ENCODE measurements at regions not wholly inside any gene's neighbourhood (a gene's known extent, or its start where the extent isn't known, plus 50 kb on each side); places are given as distances from the start of the nearest gene placed in this dataset.
"Not testable (repeated sequence)": the region's sequence is repeated elsewhere in the genome, so short reads cannot be mapped to it uniquely, and the experiment has no call there.

- DNase-seq: not testable (repeated sequence)
These were observed 84.7 kb downstream of the METTL2B start for GRCh38 chr7:128561116-128561722.

- DNase-seq: not testable (repeated sequence)
These were observed 86.2 kb downstream of the METTL2B start for GRCh38 chr7:128562795-128563194.

GRCh38 chr7:128564123-128564700 is 87.7 kb downstream of the METTL2B start:
- DNase-seq: not testable (repeated sequence)

GRCh38 chr7:128564932-128565864 is 88.7 kb downstream of the METTL2B start:
- DNase-seq: not testable (repeated sequence)

- not testable (repeated sequence) for DNase-seq
These were observed 96.8 kb upstream of the GARIN1A start for GRCh38 chr7:128575277-128575676.

- not testable (repeated sequence) for DNase-seq
These were observed 95.1 kb upstream of the GARIN1A start for GRCh38 chr7:128576953-128577352.

- DNase-seq: not testable (repeated sequence)
These were observed 92.2 kb upstream of the GARIN1A start for GRCh38 chr7:128579843-128580242.

- DNase-seq: not testable (repeated sequence)
These were observed 91.0 kb upstream of the GARIN1A start for GRCh38 chr7:128581100-128581499.

- DNase-seq: not testable (repeated sequence)
These were observed 90.1 kb upstream of the GARIN1A start for GRCh38 chr7:128581825-128582561.

GRCh38 chr7:128586715-128587114 is 85.4 kb upstream of the GARIN1A start:
- DNase-seq: not testable (repeated sequence)

GRCh38 chr7:128591705-128592104 is 80.4 kb upstream of the GARIN1A start:
- no peak for DNase-seq

GRCh38 chr7:128592209-128592608 is 79.9 kb upstream of the GARIN1A start:
- DNase-seq: not testable (repeated sequence)

GRCh38 chr7:128594061-128594460 is 78.0 kb upstream of the GARIN1A start:
- not testable (repeated sequence) for DNase-seq

GRCh38 chr7:128596336-128597128 is 75.6 kb upstream of the GARIN1A start:
- DNase-seq: not testable (repeated sequence)

GRCh38 chr7:128598946-128599345 is 73.1 kb upstream of the GARIN1A start:
- DNase-seq: not testable (repeated sequence)

GRCh38 chr7:128608678-128609421 is 63.2 kb upstream of the GARIN1A start:
- DNase-seq: peak; percentile 15

- DNase-seq: not testable (repeated sequence)
These were observed 58.7 kb upstream of the GARIN1A start for GRCh38 chr7:128613366-128613765.

GRCh38 chr7:128614812-128615211 is 57.3 kb upstream of the GARIN1A start:
- DNase-seq: not testable (repeated sequence)

GRCh38 chr7:128616799-128617198 is 55.3 kb upstream of the GARIN1A start:
- not testable (repeated sequence) for DNase-seq

Data from NCI-H446 treated with DMSO at 0.1 percent for 48 hours (cell line).